Caco-2 (cell line): ENCODE measurements at regions not wholly inside any gene's neighbourhood (a gene's known extent, or its start where the extent isn't known, plus 50 kb on each side); places are given as distances from the start of the nearest gene placed in this dataset.

ENCODE experiments used
- BruUV-seq: library from RNA; stranded (reverse); fragments of 400-500 nt; replicated peaks from 2 replicates; lab custom pipeline; 2021; lab: Mats Ljungman, UMichigan
- CTCF ChIA-PET: fragments of 300-600 bp; sonication (Branson Sonifier 250); formaldehyde crosslinking; loops from one replicate; lab custom pipeline; 2022; ENCODE audit warnings: antibody characterized with exemption; lab: Charles Lee
- POLR2A ChIA-PET: fragments of 300-600 bp; sonication (Branson Sonifier 250); formaldehyde crosslinking; loops from one replicate; lab custom pipeline; 2022; ENCODE audit warnings: antibody characterized with exemption; lab: Charles Lee
- DNase-seq, 2 experiments: peaks; one replicate each; pipeline versions ENCODE4 v3.0.0 to v3.0.0-alpha.2; 2020 to 2022
- H3K27me3 ChIP-seq: replicated peaks from 2 replicates; pipeline ENCODE4 v1.6.0; 2011; ENCODE audit warnings: low read length; ENCODE audit not compliant: control insufficient read depth, insufficient read depth
- H3K36me3 ChIP-seq: 2 replicates; pipeline ENCODE4 v1.5.1; 2011; ENCODE audit warnings: low read length; ENCODE audit not compliant: control insufficient read depth, insufficient read depth
- H3K4me1 ChIP-seq: fragments of 250-450 bp; sonication (Bioruptor Pico); 2 replicates; pipeline ENCODE4 v1.5.1; 2020; ENCODE audit warnings: mild to moderate bottlenecking
- H3K4me3 ChIP-seq: 2 replicates; pipeline ENCODE4 v1.5.1; 2011; ENCODE audit warnings: low read depth, mild to moderate bottlenecking, control low read depth, low read length
- H3K9me3 ChIP-seq: fragments of 250-450 bp; sonication (Bioruptor Pico); 2 replicates; pipeline ENCODE4 v1.5.1; 2020; ENCODE audit warnings: mild to moderate bottlenecking, moderate library complexity
- H3K27ac Mint-ChIP-seq: one replicate; pipeline ENCODE4 v1.8.0; 2022; ENCODE audit warnings: mixed read lengths; ENCODE audit not compliant: unreplicated experiment
- H3K27me3 Mint-ChIP-seq: one replicate; pipeline ENCODE4 v1.8.0; 2022; ENCODE audit warnings: mixed read lengths; ENCODE audit not compliant: insufficient read depth, unreplicated experiment
- H3K36me3 Mint-ChIP-seq: one replicate; pipeline ENCODE4 v1.8.0; 2022; ENCODE audit warnings: mild to moderate bottlenecking, mixed read lengths; ENCODE audit not compliant: insufficient read depth, unreplicated experiment
- H3K4me1 Mint-ChIP-seq: one replicate; pipeline ENCODE4 v1.8.0; 2022; ENCODE audit warnings: low read depth, mixed read lengths; ENCODE audit not compliant: unreplicated experiment
- H3K4me3 Mint-ChIP-seq: one replicate; pipeline ENCODE4 v1.8.0; 2022; ENCODE audit warnings: mild to moderate bottlenecking, moderate library complexity, mixed read lengths; ENCODE audit not compliant: unreplicated experiment
- H3K9me3 Mint-ChIP-seq: one replicate; pipeline ENCODE4 v1.8.0; 2022; ENCODE audit warnings: mixed read lengths; ENCODE audit not compliant: unreplicated experiment
- intact Hi-C: fragments of 100-400 bp; cut with micrococcal nuclease; formaldehyde crosslinking; loops from one replicate; pipeline ENCODE4 v1.10.0; 2022; ENCODE audit not compliant: unreplicated experiment
- TF ChIP-seq, protein P1 (sequence below), 2 experiments: fragments of 200-600 bp in 1 of 2; IDR thresholded peaks; 1 replicate in 1 of 2; 2 replicates in 1 of 2; pipeline versions ENCODE4 v1.5.1 to v1.8.0; 2011 to 2022; ENCODE audit warnings: antibody characterized with exemption in 1 of 2, control low read depth in 1 of 2, inconsistent platforms in 1 of 2, low read depth in 1 of 2, low read length in 1 of 2, mild to moderate bottlenecking in 1 of 2, moderate library complexity in 1 of 2; ENCODE audit not compliant: insufficient read depth in 1 of 2, severe bottlenecking in 1 of 2, unreplicated experiment in 1 of 2

- no peak overlapping the region for H3K27ac Mint-ChIP-seq
- H3K27me3 Mint-ChIP-seq = peaks cover 3% of the 10 kb centered on the region
- H3K36me3 ChIP-seq = no peaks in the 10 kb centered on the region
- H3K36me3 Mint-ChIP-seq = no peaks in the 10 kb centered on the region
- H3K4me3 ChIP-seq = no peak overlapping the region
- no peak for DNase-seq
- no peaks in the 10 kb centered on the region for H3K9me3 Mint-ChIP-seq
- H3K4me3 Mint-ChIP-seq = no peak overlapping the region
- POLR2A ChIA-PET = no interaction called here
- peaks cover 3% of the 10 kb centered on the region; the same call in 1 of the 2 replicates for H3K9me3 ChIP-seq
- CTCF ChIA-PET = no interaction called here
- BruUV-seq = no TSS peak
- TF ChIP-seq, protein P1, sequence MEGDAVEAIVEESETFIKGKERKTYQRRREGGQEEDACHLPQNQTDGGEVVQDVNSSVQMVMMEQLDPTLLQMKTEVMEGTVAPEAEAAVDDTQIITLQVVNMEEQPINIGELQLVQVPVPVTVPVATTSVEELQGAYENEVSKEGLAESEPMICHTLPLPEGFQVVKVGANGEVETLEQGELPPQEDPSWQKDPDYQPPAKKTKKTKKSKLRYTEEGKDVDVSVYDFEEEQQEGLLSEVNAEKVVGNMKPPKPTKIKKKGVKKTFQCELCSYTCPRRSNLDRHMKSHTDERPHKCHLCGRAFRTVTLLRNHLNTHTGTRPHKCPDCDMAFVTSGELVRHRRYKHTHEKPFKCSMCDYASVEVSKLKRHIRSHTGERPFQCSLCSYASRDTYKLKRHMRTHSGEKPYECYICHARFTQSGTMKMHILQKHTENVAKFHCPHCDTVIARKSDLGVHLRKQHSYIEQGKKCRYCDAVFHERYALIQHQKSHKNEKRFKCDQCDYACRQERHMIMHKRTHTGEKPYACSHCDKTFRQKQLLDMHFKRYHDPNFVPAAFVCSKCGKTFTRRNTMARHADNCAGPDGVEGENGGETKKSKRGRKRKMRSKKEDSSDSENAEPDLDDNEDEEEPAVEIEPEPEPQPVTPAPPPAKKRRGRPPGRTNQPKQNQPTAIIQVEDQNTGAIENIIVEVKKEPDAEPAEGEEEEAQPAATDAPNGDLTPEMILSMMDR (IDR thresholded peaks at IDR 0.05; ENCODE audit: insufficient read depth in 1 of 2, low read depth in 1 of 2, low read length in 1 of 2, severe bottlenecking in 1 of 2, unreplicated experiment in 1 of 2) = no peak
- intact Hi-C loops = no loop called here
- no peaks in the 10 kb centered on the region for H3K4me1 ChIP-seq
- H3K4me1 Mint-ChIP-seq = no peaks in the 10 kb centered on the region
- no peaks in the 10 kb centered on the region for H3K27me3 ChIP-seq
These were observed 564.2 kb upstream of the MIR17HG start for GRCh38 chr13:90783273-90783672.

DNA sequence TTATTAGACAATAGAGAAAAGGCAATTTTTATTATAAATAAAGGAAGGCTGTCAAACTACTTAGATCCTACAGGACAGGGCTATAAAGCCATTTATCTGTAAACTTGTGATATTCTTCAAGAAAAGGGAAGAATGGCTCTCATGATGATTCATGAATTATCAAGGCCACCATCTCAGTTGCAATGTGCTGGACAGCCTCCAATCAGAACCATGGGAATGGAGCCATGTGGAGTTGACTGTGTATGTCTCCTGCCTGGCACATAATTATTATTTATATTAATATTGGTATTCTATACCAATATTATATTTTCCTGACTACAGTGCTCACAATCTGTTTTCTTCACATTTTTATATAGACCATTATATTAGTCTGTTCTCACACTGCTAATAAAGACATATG is 560.5 kb upstream of the MIR17HG start:
- peaks cover 3% of the 10 kb centered on the region for H3K27me3 Mint-ChIP-seq
- H3K9me3 Mint-ChIP-seq = no peaks in the 10 kb centered on the region
- H3K4me1 ChIP-seq = no peaks in the 10 kb centered on the region
- ChIA-PET POLR2A (no interaction called here), CTCF (no interaction called here)
- TF ChIP-seq, protein P1 (IDR thresholded peaks at IDR 0.05; ENCODE audit: insufficient read depth in 1 of 2, low read depth in 1 of 2, low read length in 1 of 2, severe bottlenecking in 1 of 2, unreplicated experiment in 1 of 2) = no peak
- H3K4me3 Mint-ChIP-seq = no peak overlapping the region
- no peaks in the 10 kb centered on the region for H3K36me3 ChIP-seq
- H3K27ac Mint-ChIP-seq = no peak overlapping the region
- H3K9me3 ChIP-seq = peaks cover 3% of the 10 kb centered on the region; the same call in 1 of the 2 replicates
- no peaks in the 10 kb centered on the region for H3K27me3 ChIP-seq
- BruUV-seq = no TSS peak
- no peaks in the 10 kb centered on the region for H3K4me1 Mint-ChIP-seq
- DNase-seq = no peak
- H3K4me3 ChIP-seq = no peak overlapping the region
- intact Hi-C loops = loop anchor here (5.0 kb wide), 1 partner anchor 330 kb away; no protein-coding TSS in a partner anchor
- no peaks in the 10 kb centered on the region for H3K36me3 Mint-ChIP-seq

DNA sequence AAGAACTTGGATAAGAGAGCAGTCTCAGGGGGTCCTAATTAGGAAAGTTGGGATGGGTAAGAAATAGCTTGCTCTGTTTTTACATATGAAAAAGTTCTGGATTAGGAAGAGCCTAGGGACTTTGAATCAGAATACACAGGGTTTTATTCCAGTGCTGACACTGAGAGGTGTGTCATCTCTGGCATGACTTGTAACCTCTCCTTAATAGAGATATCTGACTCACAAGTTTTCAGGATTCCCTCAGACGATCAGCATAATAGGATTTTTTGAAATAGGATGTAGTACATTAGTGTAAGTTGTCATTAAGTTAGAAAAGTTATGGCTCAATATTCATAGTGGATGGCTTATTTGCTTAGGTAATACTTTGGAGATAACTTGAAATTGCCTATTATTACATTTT is 555.2 kb upstream of the MIR17HG start:
- Histone ChIP-seq H3K36me3 (no peaks in the 10 kb centered on the region), H3K27me3 (no peaks in the 10 kb centered on the region), H3K9me3 (peaks cover 3% of the 10 kb centered on the region; the same call in 1 of the 2 replicates), H3K4me3 (no peak overlapping the region), H3K4me1 (no peaks in the 10 kb centered on the region)
- no peak overlapping the region for H3K27ac Mint-ChIP-seq
- no peaks in the 10 kb centered on the region for H3K36me3 Mint-ChIP-seq
- no peak for DNase-seq
- POLR2A ChIA-PET = no interaction called here
- no peak overlapping the region for H3K4me3 Mint-ChIP-seq
- no peaks in the 10 kb centered on the region for H3K4me1 Mint-ChIP-seq
- H3K27me3 Mint-ChIP-seq = no peaks in the 10 kb centered on the region
- CTCF ChIA-PET = no interaction called here
- TF ChIP-seq, protein P1 (IDR thresholded peaks at IDR 0.05; ENCODE audit: insufficient read depth in 1 of 2, low read depth in 1 of 2, low read length in 1 of 2, severe bottlenecking in 1 of 2, unreplicated experiment in 1 of 2) = no peak
- intact Hi-C loops = no loop called here
- no peaks in the 10 kb centered on the region for H3K9me3 Mint-ChIP-seq
- no TSS peak for BruUV-seq
